ENCODE measurements at regions not wholly inside any gene's neighbourhood (a gene's known extent, or its start where the extent isn't known, plus 50 kb on each side); places are given as distances from the start of the nearest gene placed in this dataset.
"Not testable (repeated sequence)": the region's sequence is repeated elsewhere in the genome, so short reads cannot be mapped to it uniquely, and the experiment has no call there.

DNA sequence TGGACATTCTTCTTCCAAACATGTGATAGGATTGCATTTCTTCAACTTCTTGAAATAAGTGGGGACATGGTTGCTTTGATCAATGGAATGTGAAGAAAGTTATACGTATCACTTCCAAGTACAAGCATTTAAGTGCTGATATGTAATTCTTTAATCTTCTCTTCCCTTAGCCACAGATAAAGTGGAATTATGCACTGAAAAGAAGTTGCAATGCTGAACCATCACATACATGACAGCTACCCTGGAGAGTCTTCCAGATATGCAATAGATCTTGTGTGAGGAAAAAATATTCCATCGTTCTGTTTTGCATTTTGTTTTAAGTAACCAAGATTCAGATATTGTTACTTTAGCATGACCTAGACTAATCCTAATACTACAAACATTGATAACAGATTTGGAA, 674.3 kb downstream of the NSUN3 start:
- no peak for DNase-seq

DNA sequence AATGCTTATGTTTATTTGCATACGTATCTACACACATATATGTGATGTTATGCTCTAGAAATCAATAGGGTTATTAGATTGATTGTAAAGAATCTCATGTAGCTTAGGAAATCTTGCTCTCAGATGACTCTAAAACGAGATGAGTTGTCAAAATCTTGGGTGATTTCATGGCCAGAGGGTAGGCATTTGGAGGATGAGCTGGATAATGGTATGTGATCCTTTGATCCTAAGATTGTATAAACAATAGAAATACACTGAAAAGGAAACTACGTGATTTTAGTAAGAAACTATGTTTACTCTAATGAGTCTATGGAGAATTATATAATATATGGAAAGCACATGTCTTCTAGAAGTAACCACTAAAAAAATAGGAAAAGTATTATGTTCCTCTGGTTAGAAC, 676.6 kb downstream of the NSUN3 start:
- DNase-seq = no peak

DNA sequence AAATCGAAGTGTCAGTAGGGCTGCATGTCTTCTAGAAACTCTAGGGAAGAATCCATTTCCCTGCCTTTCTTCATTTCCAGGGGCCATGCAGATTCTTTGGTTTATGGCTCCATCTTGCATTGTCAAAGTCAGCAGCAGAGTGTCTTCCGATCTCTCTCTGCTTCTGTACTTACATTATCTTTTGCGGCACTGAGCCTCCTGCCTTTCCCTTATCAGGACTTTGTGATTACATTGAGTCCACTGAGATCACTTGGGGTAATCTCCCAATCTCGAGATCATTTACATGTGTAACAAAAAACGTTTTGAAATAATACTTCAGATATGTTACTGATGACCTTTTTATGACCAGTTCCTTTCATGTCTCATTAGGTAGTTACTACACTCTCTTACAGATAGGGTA, 695.9 kb downstream of the NSUN3 start:
- DNase-seq = no peak

GRCh38 chr3:94772402-94772801, 709.5 kb downstream of the NSUN3 start:
- DNase-seq = no peak

DNA sequence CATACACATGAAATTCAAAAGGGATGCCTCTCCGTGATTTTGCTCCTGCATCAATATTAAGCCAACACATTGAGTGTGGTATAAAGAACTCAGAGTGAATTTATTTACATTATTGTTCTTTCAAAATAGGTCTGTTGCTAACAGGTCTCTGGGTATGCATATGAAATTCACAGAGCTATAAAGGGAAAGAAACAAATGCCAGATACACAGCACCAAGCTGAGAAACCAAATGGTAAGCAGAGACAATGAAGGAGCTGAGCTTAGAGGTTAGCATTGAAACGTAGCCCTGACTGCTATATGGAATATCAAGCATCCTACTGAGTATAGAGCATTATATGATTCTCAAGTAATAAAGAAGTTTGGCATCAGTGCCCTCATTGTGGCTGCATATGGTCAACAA, 712.9 kb downstream of the NSUN3 start:
- DNase-seq = no peak

DNA sequence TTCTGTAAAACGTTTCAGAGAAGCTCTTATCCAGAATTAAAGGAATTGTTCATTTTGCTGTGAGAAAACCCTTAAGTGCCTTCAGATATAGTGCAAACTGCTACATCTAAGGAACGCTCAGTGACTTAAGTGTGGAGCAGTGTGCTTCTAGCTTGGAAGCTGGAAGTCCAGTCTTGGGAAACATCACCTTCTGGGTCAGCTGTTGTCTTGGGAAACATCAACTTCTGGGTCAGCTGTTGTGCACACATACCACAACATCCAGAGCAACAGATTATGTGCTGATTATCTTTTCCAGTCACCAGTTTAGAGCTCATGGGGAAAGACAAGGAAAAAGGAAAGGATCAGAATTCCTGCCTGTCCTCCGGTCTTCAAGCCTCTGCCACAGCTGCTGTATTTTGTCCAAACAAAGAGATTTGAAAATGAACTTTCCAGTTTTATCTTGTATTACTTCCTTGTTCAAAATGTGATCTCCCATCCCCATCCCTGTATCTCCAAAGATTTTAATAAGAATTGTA, 713.6 kb downstream of the NSUN3 start:
- no peak for DNase-seq

DNA sequence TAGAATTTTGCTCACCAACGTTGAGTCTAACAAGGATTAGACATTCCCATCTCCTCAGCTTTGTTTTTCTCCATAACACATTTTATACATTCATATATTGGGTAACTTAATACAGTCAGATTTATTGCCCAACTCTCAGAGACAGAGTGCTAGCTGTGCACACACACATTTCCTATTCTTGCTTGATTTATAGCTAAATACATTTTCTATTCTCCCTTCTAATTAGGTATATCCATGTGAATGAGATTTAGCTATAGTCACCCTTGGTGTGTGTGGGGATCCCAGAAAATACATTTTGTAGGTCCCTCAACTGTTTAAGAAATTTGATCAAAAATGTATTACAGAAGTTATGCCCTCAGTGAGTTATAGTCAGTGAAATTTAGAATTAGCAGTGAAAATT, 715.4 kb downstream of the NSUN3 start:
- DNase-seq = no peak

DNA sequence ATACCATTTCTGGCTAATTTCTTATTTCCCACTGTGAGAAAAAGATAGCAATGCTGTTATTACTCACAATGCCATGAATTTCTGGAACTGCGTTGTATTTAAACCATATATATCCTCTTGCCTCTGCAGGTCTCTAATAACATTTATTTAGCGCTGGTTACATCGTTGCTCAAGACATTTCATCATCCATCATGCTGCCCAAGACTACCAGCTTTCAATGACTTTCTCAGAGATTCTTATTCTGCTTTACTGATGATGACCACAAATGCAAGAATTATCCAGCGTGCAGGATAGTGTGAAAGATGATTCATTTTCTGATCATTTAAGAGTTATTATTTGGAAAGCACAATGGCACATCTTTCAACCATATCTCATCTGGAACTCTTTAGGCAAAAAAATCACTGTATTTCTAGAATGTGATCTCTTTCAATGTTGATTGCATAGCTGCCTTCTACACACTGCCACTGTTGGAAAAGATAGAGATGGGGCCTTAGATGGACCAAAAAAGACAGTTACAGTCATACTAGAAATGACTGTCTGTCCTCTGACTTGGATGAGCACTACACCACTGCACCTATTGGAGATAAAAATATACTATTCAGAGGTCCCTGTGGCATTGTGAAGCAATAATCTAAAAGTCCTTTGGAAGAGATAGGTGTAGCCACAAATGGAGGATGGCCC, 716.1 kb downstream of the NSUN3 start:
- no peak for DNase-seq

DNA sequence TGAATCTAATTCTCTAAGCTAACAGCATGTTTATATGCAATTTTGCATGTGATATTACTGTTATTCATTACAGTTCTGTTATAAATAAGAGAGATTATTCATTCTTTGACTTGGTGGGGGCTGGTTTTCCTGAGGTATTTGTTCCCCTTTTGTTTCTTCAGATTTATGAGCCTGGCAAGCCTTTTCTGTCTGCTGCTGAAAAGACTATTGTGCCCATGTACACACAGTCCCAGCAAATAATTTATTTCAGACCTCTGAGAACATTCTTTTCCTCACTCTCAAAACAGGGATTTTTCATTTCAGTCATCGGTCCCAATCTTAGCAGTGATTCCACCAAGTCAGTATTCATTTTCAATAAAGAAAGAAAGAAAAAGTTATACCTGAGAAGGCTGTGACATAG, 716.8 kb downstream of the NSUN3 start:
- no peak for DNase-seq

- no peak for DNase-seq
Measured at GRCh38 chr3:94784274-94784673, 721.4 kb downstream of the NSUN3 start.

DNA sequence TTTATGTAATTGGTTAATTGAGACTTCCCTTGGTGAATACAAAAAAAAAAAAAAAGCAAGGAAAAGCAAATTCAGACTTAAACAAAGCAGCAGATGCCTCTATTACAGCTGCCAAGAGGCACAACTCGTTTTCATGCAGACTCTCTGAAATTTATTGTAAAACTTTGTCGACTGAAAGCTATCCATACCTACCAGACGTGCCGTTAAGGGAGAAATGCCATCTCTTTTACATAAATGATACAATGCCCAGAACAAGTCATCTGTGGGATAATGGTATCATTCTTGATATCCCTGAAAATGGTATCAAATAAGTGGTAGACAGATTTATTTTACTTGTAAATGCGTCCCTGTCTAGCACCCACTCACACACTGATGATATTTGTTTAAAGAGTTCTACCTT, 724.2 kb downstream of the NSUN3 start:
- DNase-seq = no peak

GRCh38 chr3:94787734-94788270, 724.9 kb downstream of the NSUN3 start:
- no peak for DNase-seq

DNA sequence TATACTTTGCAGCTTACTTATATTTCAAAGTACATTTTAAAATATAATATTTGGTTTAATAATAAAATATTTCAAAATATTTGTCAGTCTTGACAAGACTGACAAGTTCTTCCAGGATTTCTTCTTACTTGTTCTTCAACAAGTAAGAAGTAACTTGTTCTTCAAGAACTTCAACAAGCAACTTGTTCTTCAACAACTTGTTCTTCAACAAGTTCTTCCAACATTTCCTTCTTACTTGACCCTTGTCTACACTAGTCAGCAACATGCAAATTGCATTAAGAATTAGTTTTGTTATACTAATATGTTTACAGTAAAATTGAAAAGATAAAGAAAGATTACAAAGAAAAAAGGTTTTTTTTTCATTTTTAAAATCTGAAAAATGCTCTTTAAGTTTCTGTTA, 731.7 kb downstream of the NSUN3 start:
- DNase-seq = no peak

GRCh38 chr3:94799420-94800060, 736.7 kb downstream of the NSUN3 start:
- no peak for DNase-seq

DNA sequence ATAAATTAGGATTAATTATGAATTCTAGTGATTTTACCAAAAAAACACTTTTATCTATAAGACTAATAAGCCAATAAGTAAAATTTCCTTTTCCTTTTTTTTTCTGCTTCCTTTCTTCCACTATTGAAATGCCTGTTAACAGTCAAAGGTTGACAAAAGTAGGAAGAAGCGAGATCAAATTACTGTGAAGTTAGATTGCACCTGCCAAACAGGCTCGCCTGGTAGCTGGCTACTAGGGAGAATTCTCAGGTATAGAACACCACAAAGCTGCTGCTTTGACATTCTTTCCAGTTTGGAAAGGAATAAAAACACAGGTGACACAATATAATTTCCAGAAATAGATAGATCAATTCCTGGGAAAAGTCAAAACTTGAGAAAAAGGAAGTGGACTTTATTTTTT, 749.0 kb downstream of the NSUN3 start:
- DNase-seq = no peak

GRCh38 chr3:94821241-94821640, 758.4 kb downstream of the NSUN3 start:
- DNase-seq = no peak

- DNase-seq = no peak
Measured at GRCh38 chr3:94822298-94822697, 759.4 kb downstream of the NSUN3 start.

- DNase-seq = not testable (repeated sequence)
Measured at GRCh38 chr3:94846251-94846650, 783.4 kb downstream of the NSUN3 start.

- no peak for DNase-seq
Measured at GRCh38 chr3:94862703-94863102, 799.8 kb downstream of the NSUN3 start.

DNA sequence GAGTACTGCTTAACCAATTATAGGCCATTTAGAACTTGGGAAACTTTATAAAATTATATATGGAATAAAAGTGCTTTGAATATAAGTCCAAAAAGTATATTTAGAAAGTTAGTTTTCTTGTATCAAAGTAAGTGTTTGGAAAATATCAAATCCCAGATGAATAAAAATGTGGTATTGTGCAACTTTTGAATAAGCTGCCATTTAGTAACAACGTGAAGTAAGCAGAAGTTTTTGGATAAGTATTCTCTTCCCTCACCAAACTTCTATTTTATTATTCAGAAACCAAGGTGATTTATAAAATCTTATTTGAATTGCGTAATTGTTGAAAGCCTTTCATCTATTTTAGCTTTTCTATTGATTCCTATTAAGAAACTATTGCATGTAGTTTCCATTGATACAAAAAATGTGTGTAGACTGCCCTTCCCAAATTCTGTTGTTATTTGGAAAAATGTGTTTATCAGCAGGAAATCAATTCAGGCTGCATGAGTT, 806.2 kb downstream of the NSUN3 start:
- DNase-seq = no peak

DNA sequence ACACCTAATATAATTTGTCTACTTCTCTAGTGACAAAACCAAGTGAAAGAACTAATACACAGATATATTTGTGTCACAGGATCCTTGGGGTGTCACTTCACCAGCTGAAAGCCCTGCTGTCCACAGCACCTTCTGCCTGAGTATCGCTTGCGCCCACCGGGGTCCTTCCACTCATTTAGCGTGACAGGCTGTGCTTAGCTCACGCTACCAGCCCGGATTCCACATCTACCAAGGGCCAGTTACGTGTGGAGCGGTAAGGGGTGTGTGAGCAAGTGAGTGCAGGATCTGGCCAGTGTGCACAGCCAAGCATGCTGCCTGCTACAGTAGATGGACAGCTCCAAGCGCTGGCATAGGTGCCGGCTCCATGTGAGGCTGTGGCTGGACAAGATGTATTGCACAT, 810.9 kb downstream of the NSUN3 start:
- DNase-seq = no peak

GRCh38 chr3:94875149-94875548, 812.3 kb downstream of the NSUN3 start:
- DNase-seq = no peak

- no peak for DNase-seq
Measured at GRCh38 chr3:94887065-94887464, 824.2 kb downstream of the NSUN3 start.

GRCh38 chr3:94896994-94897393, 834.1 kb downstream of the NSUN3 start:
- DNase-seq = no peak

Data from stimulated activated CD4-positive, alpha-beta T cell treated with anti-CD3 and anti-CD28 coated beads, Interleukin-1b, Interleukin-23, amount 100 ng/mL, for 48 hours (primary cell).